ENCODE measurements at regions not wholly inside any gene's neighbourhood (a gene's known extent, or its start where the extent isn't known, plus 50 kb on each side); places are given as distances from the start of the nearest gene placed in this dataset.

DNA sequence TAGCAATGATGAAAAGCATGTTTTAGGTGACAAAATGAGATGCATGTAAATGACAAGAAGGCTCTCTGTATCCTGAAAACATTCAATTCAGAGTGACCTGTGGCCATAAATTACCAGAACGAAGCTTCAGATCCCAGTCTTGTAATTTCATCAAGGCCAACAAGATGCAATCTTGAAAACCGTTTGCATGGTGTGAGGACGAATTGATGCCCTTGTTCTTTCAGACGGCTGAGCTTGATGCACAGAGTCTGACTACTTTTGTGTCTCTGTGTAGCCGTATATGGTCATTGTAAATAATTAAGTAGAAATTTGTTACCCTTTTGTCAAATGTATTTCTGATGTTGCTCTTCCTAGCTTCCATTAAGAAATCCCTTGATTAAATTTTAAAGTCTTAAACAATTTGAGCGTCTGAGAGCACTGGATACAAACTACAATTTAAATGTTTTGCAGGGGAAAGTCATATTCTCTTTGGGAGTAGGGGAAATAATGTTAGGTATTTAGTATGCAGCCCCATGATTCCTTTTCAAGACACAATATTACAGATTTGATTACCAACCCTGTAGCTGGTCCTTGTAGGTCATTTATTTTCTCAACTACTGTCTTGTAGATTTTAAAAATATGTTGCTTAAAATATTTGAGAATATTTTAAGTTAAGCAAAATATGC lies 125.8 kb upstream of the PCDH9 start (continued):
- TF ChIP-seq, protein P1, sequence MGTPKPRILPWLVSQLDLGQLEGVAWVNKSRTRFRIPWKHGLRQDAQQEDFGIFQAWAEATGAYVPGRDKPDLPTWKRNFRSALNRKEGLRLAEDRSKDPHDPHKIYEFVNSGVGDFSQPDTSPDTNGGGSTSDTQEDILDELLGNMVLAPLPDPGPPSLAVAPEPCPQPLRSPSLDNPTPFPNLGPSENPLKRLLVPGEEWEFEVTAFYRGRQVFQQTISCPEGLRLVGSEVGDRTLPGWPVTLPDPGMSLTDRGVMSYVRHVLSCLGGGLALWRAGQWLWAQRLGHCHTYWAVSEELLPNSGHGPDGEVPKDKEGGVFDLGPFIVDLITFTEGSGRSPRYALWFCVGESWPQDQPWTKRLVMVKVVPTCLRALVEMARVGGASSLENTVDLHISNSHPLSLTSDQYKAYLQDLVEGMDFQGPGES (IDR thresholded peaks at IDR 0.05; ENCODE audit: low read depth, low read length), result no peak
- TF ChIP-seq, protein P2, sequence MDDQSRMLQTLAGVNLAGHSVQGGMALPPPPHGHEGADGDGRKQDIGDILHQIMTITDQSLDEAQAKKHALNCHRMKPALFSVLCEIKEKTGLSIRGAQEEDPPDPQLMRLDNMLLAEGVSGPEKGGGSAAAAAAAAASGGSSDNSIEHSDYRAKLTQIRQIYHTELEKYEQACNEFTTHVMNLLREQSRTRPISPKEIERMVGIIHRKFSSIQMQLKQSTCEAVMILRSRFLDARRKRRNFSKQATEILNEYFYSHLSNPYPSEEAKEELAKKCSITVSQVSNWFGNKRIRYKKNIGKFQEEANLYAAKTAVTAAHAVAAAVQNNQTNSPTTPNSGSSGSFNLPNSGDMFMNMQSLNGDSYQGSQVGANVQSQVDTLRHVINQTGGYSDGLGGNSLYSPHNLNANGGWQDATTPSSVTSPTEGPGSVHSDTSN (IDR thresholded peaks at IDR 0.05), result no peak
- TF ChIP-seq FOSL2 (IDR thresholded peaks at IDR 0.05; ENCODE audit: borderline replicate concordance, low read depth) (no peak), ELF1 (IDR thresholded peaks at IDR 0.05) (no peak), CHD2 (IDR thresholded peaks at IDR 0.05; ENCODE audit: low read length, partially characterized antibody) (no peak), MEF2A (IDR thresholded peaks at IDR 0.05; ENCODE audit: borderline replicate concordance, low read depth) (no peak), POLR2AphosphoS5 (IDR thresholded peaks at IDR 0.05; ENCODE audit: low read depth, low read length) (no peak), NRF1 (IDR thresholded peaks at IDR 0.05; ENCODE audit: low read depth, low read length) (no peak), GABPA (IDR thresholded peaks at IDR 0.05; ENCODE audit: low read depth) (no peak), NFIC (IDR thresholded peaks at IDR 0.05; ENCODE audit: borderline replicate concordance) (no peak)
- TF ChIP-seq, protein P3, sequence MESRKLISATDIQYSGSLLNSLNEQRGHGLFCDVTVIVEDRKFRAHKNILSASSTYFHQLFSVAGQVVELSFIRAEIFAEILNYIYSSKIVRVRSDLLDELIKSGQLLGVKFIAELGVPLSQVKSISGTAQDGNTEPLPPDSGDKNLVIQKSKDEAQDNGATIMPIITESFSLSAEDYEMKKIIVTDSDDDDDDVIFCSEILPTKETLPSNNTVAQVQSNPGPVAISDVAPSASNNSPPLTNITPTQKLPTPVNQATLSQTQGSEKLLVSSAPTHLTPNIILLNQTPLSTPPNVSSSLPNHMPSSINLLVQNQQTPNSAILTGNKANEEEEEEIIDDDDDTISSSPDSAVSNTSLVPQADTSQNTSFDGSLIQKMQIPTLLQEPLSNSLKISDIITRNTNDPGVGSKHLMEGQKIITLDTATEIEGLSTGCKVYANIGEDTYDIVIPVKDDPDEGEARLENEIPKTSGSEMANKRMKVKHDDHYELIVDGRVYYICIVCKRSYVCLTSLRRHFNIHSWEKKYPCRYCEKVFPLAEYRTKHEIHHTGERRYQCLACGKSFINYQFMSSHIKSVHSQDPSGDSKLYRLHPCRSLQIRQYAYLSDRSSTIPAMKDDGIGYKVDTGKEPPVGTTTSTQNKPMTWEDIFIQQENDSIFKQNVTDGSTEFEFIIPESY (IDR thresholded peaks at IDR 0.05; ENCODE audit: borderline replicate concordance, low read depth), result no peak

DNA sequence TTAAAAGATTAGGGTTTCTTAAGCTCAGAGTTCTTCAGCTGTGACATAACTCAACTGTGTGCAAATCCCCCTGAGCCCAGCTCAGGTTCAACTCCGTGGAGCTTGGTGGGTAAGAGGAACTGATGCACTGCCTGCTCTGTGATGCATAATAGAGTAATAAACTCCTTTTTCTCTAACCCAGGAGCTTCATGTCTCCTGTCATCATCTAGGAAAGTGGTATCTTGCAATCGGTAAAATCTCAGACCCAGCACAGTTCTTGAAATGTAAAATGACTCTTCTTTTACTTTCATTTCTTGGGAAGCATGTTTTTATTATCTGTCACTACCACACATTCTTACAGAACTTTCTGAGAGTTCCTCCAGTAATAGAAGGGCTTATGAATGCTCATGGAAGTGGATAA lies 123.8 kb upstream of the PCDH9 start:
- Histone ChIP-seq H3F3A (replicated peaks; ENCODE audit: insufficient read depth) (no peaks in the 10 kb centered on the region), H3K4me3 (ENCODE audit: low read depth in 2 of 2, low read length in 1 of 2) (peak overlapping the region in 1 of 2 experiments; percentile 25; a peak in 1 of 4 replicates), H3K4me2 (peak overlapping the region; percentile 55), H3K9me3 (no peaks in the 10 kb centered on the region), H3K27me3 (ENCODE audit: insufficient read depth) (no peaks in the 10 kb centered on the region), H3K9me2 (no peaks in the 10 kb centered on the region), H3K79me2 (ENCODE audit: insufficient read depth) (no peaks in the 10 kb centered on the region), H3K36me3 (replicated peaks in 1 of 2; ENCODE audit: control insufficient read depth in 1 of 2, insufficient read depth in 2 of 2, low read length in 1 of 2) (no peaks in the 10 kb centered on the region), H3K9ac (no peak overlapping the region), H3K4me1 (ENCODE audit: control insufficient read depth in 1 of 2, insufficient read depth in 2 of 2, low read depth in 1 of 2, low read length in 1 of 2) (no peaks in the 10 kb centered on the region; a peak in 1 of 4 replicates), H4K20me1 (ENCODE audit: insufficient read depth) (no peaks in the 10 kb centered on the region), H2AFZ (ENCODE audit: low read depth) (peak overlapping the region; percentile 83; the same call in 1 of the 2 replicates), H3K27ac (ENCODE audit: low read depth in 2 of 2, low read length in 1 of 2) (no peak overlapping the region)
- TF ChIP-seq EP300 (IDR thresholded peaks at IDR 0.05; ENCODE audit: borderline replicate concordance in 1 of 2, low read depth in 1 of 2, low read length in 1 of 2), result no peak
- TF ChIP-seq, protein P4, sequence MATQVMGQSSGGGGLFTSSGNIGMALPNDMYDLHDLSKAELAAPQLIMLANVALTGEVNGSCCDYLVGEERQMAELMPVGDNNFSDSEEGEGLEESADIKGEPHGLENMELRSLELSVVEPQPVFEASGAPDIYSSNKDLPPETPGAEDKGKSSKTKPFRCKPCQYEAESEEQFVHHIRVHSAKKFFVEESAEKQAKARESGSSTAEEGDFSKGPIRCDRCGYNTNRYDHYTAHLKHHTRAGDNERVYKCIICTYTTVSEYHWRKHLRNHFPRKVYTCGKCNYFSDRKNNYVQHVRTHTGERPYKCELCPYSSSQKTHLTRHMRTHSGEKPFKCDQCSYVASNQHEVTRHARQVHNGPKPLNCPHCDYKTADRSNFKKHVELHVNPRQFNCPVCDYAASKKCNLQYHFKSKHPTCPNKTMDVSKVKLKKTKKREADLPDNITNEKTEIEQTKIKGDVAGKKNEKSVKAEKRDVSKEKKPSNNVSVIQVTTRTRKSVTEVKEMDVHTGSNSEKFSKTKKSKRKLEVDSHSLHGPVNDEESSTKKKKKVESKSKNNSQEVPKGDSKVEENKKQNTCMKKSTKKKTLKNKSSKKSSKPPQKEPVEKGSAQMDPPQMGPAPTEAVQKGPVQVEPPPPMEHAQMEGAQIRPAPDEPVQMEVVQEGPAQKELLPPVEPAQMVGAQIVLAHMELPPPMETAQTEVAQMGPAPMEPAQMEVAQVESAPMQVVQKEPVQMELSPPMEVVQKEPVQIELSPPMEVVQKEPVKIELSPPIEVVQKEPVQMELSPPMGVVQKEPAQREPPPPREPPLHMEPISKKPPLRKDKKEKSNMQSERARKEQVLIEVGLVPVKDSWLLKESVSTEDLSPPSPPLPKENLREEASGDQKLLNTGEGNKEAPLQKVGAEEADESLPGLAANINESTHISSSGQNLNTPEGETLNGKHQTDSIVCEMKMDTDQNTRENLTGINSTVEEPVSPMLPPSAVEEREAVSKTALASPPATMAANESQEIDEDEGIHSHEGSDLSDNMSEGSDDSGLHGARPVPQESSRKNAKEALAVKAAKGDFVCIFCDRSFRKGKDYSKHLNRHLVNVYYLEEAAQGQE (IDR thresholded peaks at IDR 0.05; ENCODE audit: low read depth, low read length), result no peak
- no peak for TF ChIP-seq FOXM1 (IDR thresholded peaks at IDR 0.05; ENCODE audit: low read depth)
- 48% methylated on average over 2 of the region's 2 CpGs for WGBS (ENCODE audit: low lambda C conversion rate)
- no peak for DNase-seq
- CTCF ChIA-PET, result no interaction called here
- POLR2A ChIA-PET, result no interaction called here

Data from SK-N-SH (cell line).